Activated CD8-positive, alpha-beta T cell treated with anti-CD3 and anti-CD28 coated beads for 36 hours (primary cell): ENCODE measurements at regions not wholly inside any gene's neighbourhood (a gene's known extent, or its start where the extent isn't known, plus 50 kb on each side); places are given as distances from the start of the nearest gene placed in this dataset.

Experiments used
- ATAC-seq: fragments of 200-7000 bp; cut with Tn5 transposase; one replicate; pipeline ENCODE4 v1.10.0; 2021; ENCODE audit warnings: mild to moderate bottlenecking, moderate library complexity
- CTCF ChIA-PET: fragments of 350-600 bp; sonication (Branson Sonifier 250); formaldehyde crosslinking; loops from one replicate; lab custom pipeline; 2021; ENCODE audit warnings: antibody characterized with exemption; lab: Charles Lee
- POLR2A ChIA-PET: fragments of 350-600 bp; sonication (Branson Sonifier 250); formaldehyde crosslinking; loops from one replicate; lab custom pipeline; 2021; ENCODE audit warnings: antibody characterized with exemption; lab: Charles Lee
- DNase-seq: peaks from one replicate; pipeline ENCODE4 v3.0.0-alpha.2; 2020
- H3K27ac Mint-ChIP-seq: one replicate; pipeline ENCODE4 v1.8.0; 2021; ENCODE audit warnings: mild to moderate bottlenecking, mixed read lengths
- H3K27me3 Mint-ChIP-seq: one replicate; pipeline ENCODE4 v1.8.0; 2021; ENCODE audit warnings: mixed read lengths
- H3K36me3 Mint-ChIP-seq: one replicate; pipeline ENCODE4 v1.8.0; 2021; ENCODE audit warnings: low read depth, mixed read lengths
- H3K4me1 Mint-ChIP-seq: one replicate; pipeline ENCODE4 v1.8.0; 2021; ENCODE audit warnings: low read depth, mixed read lengths
- H3K4me3 Mint-ChIP-seq: one replicate; pipeline ENCODE4 v1.8.0; 2021; ENCODE audit warnings: mild to moderate bottlenecking, moderate library complexity, mixed read lengths
- H3K9me3 Mint-ChIP-seq: one replicate; pipeline ENCODE4 v1.8.0; 2021; ENCODE audit warnings: mixed read lengths
- CTCF ChIP-seq: fragments of 200-600 bp; IDR thresholded peaks from one replicate; pipeline ENCODE4 v1.8.0; 2022; ENCODE audit warnings: antibody characterized with exemption, mild to moderate bottlenecking
- intact Hi-C: fragments of 100-400 bp; cut with micrococcal nuclease; formaldehyde crosslinking; loops from one replicate; pipeline ENCODE4 v1.10.0; 2022

- TF ChIP-seq CTCF = no peak
Measured at GRCh38 chr16:62661435-62661834, 625.2 kb upstream of the CDH8 start.

GRCh38 chr16:62657116-62657515 lies 620.9 kb upstream of the CDH8 start:
- CTCF ChIA-PET = no interaction called here
- intact Hi-C loops = no loop called here
- Mint-ChIP-seq H3K36me3 (no peaks in the 10 kb centered on the region), H3K27me3 (no peaks in the 10 kb centered on the region), H3K27ac (no peak overlapping the region), H3K4me3 (no peak overlapping the region), H3K4me1 (no peaks in the 10 kb centered on the region), H3K9me3 (peaks cover 20% of the 10 kb centered on the region)
- POLR2A ChIA-PET = no interaction called here
- DNase-seq (no peak), ATAC-seq (no peak)
- no peak for TF ChIP-seq CTCF

More at GRCh38 chr16:62661435-62661834, 625.2 kb upstream of the CDH8 start:
- H3K27ac Mint-ChIP-seq = no peak overlapping the region
- no peak overlapping the region for H3K4me3 Mint-ChIP-seq
- ATAC-seq = no peak
- intact Hi-C loops = no loop called here
- POLR2A ChIA-PET = no interaction called here
- H3K36me3 Mint-ChIP-seq = no peaks in the 10 kb centered on the region
- H3K9me3 Mint-ChIP-seq = peaks cover 21% of the 10 kb centered on the region
- no peaks in the 10 kb centered on the region for H3K4me1 Mint-ChIP-seq
- CTCF ChIA-PET = no interaction called here
- no peaks in the 10 kb centered on the region for H3K27me3 Mint-ChIP-seq
- no peak for DNase-seq

GRCh38 chr16:62652441-62653120 lies 616.3 kb upstream of the CDH8 start:
- H3K27ac Mint-ChIP-seq = no peak overlapping the region
- intact Hi-C loops = no loop called here
- no peaks in the 10 kb centered on the region for H3K36me3 Mint-ChIP-seq
- ChIA-PET CTCF (no interaction called here), POLR2A (no interaction called here)
- H3K4me1 Mint-ChIP-seq = no peaks in the 10 kb centered on the region
- no peak overlapping the region for H3K4me3 Mint-ChIP-seq
- no peaks in the 10 kb centered on the region for H3K27me3 Mint-ChIP-seq
- DNase-seq (no peak), ATAC-seq (no peak)
- no peak for TF ChIP-seq CTCF
- peaks cover 20% of the 10 kb centered on the region for H3K9me3 Mint-ChIP-seq

- ATAC-seq = no peak
- ChIA-PET CTCF (no interaction called here), POLR2A (no interaction called here)
- Mint-ChIP-seq H3K4me1 (no peaks in the 10 kb centered on the region), H3K4me3 (no peak overlapping the region), H3K27me3 (no peaks in the 10 kb centered on the region), H3K9me3 (peaks cover 28% of the 10 kb centered on the region), H3K36me3 (no peaks in the 10 kb centered on the region), H3K27ac (no peak overlapping the region)
- no peak for DNase-seq
- TF ChIP-seq CTCF = no peak
- intact Hi-C loops = no loop called here
Measured at GRCh38 chr16:62648256-62648655, 612.0 kb upstream of the CDH8 start.

GRCh38 chr16:62644030-62644812 lies 608.0 kb upstream of the CDH8 start:
- CTCF ChIA-PET = no interaction called here
- intact Hi-C loops = no loop called here
- ATAC-seq (no peak), DNase-seq (no peak)
- Mint-ChIP-seq H3K9me3 (peaks cover 28% of the 10 kb centered on the region), H3K4me3 (no peak overlapping the region), H3K36me3 (no peaks in the 10 kb centered on the region), H3K27ac (no peak overlapping the region), H3K27me3 (no peaks in the 10 kb centered on the region), H3K4me1 (no peaks in the 10 kb centered on the region)
- TF ChIP-seq CTCF = no peak
- POLR2A ChIA-PET = no interaction called here
